NCI-H2227 treated with DMSO at 0.1 percent for 48 hours (cell line): ENCODE measurements at regions not wholly inside any gene's neighbourhood (a gene's known extent, or its start where the extent isn't known, plus 50 kb on each side); places are given as distances from the start of the nearest gene placed in this dataset.

ENCODE experiments used
- DNase-seq: peaks from one replicate; lab custom pipeline; 2025; lab: John Stamatoyannopoulos, UW

DNA sequence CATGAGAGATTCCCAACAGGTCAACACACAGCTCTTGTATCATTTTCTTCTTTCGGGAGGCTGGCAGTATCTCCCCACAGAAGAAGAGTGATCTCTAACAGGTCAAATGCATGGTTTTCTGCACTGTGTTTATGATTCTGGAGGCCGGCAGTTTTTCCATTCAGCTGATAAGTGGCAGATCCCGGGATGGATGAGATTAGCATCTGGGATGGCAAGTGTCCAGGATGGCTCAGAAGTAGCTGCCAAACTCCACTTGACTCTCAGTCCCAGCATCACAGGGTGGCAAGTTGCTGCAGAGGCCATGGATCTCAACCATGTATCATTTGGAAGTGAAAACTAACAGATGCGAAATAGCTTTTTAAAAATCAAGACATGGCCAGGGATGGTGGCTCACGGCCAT, 97.8 kb upstream of the SLC44A1 start:
- DNase-seq = no peak

GRCh38 chr9:105147110-105147871, 97.2 kb upstream of the SLC44A1 start:
- DNase-seq = no peak

DNA sequence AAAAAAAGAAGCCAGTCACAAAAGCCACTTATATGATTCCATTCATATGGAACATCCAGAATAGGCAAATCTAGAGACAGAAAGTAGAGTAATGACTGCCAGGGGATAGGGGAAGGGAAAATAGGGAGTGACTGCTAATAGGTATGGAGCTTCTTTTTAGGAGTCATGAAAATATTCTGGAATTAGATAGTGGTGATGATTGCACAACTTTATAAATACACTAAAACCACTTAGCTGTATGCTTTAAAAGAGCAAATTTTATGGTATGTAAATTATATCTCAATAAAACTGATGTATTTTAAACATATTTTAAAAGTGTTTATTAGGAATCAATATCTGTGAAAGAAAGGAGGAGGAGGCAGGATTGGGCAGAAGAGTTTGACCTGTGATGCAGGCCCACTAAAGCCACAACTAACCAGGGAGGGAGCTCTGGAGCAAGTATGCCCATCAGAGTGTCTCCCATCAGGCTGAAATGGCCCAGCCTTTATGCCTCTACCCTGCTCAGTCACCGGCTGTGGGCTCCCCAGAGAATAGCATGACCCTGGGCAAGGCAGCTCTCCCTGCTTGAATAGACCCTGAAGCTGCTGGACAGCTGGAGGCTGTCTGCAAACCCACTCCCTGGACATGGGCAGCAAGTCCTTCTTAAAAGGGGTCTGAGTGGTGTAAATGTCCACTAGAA, 96.0 kb upstream of the SLC44A1 start:
- DNase-seq = no peak

GRCh38 chr9:105150991-105151685, 93.3 kb upstream of the SLC44A1 start:
- no peak for DNase-seq

- no peak for DNase-seq
These were observed 92.8 kb upstream of the SLC44A1 start for GRCh38 chr9:105151686-105151995.

DNA sequence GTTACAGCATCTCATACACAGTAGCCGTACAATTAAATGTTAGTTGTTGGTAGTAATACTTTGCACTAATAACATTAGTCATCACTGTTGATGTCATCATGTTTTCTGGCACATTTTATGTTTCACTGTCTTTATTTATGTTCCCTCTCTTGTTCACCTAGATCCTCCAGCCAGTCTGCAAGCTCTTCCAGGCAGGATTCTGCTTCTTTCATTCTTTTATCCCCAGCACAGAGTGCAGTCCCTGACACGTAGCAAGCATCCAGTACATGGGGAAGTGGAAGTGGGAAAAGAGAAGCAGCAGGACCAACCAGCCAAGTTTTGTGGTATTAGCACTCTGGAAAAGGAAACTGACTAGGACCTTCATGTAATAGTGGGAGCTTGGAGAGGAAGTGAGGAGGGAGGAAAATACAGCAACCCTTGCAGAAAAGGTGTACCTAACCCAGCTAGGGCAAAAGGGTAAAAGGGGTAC, 89.7 kb upstream of the SLC44A1 start:
- no peak for DNase-seq

GRCh38 chr9:105157171-105157583, 87.3 kb upstream of the SLC44A1 start:
- DNase-seq = no peak

- DNase-seq = no peak
These were observed 86.4 kb upstream of the SLC44A1 start for GRCh38 chr9:105158020-105158419.

GRCh38 chr9:105158898-105159297, 85.6 kb upstream of the SLC44A1 start:
- DNase-seq = no peak

GRCh38 chr9:105168870-105169319, 75.6 kb upstream of the SLC44A1 start:
- DNase-seq = peak; percentile 25

GRCh38 chr9:105171076-105171475, 73.4 kb upstream of the SLC44A1 start:
- DNase-seq = no peak

DNA sequence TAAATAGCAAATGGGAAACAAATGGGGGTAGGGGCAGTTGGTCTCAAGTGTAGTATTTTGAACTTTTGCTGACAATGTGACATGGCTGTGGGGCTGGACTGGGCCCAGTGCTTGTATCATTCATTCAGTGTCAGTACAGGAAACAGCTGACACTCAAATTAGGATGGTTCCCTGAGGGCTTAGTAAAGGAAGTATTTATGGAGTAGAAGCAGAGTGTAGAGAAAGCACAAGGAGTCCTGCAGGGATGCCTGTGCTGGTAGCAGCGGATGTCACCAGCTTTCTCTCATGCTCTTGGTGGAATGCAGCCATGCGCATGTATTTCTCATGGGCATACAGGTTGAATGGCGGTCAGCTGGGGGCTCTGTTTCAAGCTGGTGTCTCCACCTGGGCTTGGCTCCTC, 72.9 kb upstream of the SLC44A1 start:
- no peak for DNase-seq

- DNase-seq = no peak
These were observed 72.0 kb upstream of the SLC44A1 start for GRCh38 chr9:105172436-105172835.

DNA sequence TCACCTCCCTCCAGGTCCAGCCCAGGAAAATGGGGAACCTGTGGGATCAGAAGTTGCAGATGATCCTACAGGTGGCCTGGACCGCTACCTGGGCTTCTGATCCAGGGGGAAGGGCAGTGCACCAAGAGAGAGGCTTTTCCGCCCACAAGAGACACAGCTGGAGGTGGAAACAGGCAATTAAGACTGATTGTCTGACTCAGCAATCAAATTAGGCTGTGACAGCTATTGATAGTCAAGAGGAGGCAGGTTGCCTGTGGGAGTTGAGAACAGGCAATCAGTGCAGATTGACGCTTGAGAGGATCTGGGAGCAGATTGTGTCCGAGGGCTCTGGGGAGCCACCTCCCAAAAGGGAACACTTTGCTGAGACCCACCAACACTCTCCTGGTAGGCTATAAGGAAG, 71.1 kb upstream of the SLC44A1 start:
- DNase-seq = no peak

GRCh38 chr9:105173826-105174225, 70.6 kb upstream of the SLC44A1 start:
- no peak for DNase-seq

DNA sequence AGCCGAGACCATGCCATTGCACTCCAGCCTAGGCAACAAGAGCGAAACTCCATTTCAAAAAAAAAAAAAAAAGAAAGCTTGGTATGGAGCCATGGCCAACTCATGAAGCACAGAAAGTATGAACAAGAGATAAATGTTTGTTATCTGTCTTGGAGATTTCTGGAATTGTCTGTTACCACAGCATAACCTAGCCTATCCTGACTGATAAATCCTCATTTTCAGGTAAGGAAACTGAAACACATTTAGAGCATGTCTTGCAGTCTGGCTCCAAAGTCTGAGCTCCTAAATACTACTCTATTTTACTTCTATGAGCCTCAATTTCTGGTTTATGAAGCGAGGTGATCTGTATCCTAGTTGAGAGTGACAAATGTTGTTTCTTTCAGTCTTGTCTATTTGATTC, 68.3 kb upstream of the SLC44A1 start:
- DNase-seq = no peak

- DNase-seq = no peak
These were observed 66.4 kb upstream of the SLC44A1 start for GRCh38 chr9:105178076-105178475.

- DNase-seq = no peak
These were observed 56.7 kb upstream of the SLC44A1 start for GRCh38 chr9:105187781-105188180.

DNA sequence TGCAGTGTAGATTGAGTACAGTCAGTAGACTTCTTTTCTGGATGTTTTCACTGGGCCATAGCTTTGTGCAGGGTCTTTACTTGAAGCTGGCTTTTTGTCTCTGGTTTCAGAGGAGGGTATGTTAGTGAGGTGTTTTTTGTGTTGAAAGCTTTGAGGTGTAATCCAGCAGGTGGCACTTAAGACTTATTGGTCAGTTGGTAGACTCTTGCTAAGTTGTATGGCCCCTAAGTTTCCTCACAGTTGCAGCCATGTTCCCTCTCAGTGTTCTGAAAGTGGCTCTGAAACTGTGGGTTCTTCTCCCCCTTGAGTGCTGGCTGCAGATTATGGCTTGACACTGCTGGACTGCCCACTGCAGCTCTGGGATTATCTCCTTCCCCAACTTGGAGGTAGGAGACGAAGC, 55.7 kb upstream of the SLC44A1 start:
- no peak for DNase-seq

DNA sequence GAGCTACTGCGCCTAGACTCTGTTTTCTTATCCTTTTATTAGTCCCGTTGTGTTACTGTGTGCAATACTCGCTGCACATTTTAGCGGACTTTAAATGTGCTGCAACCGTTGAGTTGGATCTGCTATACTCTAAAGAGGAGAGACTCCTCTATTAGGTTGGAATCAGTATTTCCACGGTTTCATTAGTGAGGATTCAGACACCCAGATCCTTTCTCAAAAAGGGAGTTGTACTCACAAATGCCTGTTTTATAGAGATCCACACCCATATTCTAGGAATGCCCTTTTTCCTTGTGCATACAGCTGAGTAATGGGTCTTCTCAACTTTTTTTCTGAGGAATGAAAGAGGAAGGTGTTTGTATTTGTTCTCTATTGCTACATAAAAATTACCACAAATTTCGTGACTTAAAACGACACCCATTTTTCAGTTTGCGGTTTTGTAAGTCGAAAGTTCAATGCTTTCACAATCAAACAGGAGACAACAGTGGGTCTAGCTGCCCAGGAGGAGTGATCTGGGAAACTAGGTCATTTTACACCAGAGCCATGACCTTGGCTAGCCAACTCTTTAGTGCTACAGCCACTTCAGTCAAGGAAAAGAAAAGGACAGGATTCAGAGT, 52.8 kb upstream of the SLC44A1 start:
- DNase-seq = no peak

DNA sequence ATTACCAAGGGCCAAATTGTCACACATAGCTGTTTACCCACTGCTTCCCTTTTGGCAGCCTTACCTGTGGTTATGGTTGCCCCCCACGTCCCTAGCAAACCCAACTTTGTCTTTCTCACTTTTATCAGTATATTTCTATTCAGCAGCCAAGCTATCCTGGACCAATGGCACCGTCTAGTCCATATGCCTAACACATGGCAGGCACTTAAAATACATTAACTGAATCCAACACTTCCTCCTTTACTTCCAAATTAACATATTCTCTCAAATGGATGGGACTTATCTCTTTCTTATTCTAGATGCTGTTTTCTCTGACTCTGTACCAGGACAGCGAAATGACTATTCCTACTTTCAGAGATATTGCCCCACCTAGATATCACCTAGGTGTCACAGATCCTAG, 50.9 kb upstream of the SLC44A1 start:
- DNase-seq = no peak

- DNase-seq = no peak
These were observed 50.2 kb upstream of the SLC44A1 start for GRCh38 chr9:105194234-105194633.
